Ishikawa (cell line): ENCODE measurements at regions not wholly inside any gene's neighbourhood (a gene's known extent, or its start where the extent isn't known, plus 50 kb on each side); places are given as distances from the start of the nearest gene placed in this dataset.

Source experiments
- CEBPB ChIP-seq: IDR thresholded peaks from 2 replicates; pipeline ENCODE4 v1.6.1; 2012
- CREB1 ChIP-seq: IDR thresholded peaks from 2 replicates; pipeline ENCODE4 v1.6.1; 2012; ENCODE audit warnings: low read depth
- EGR1 ChIP-seq: IDR thresholded peaks from 2 replicates; pipeline ENCODE4 v1.6.1; 2012
- EP300 ChIP-seq: IDR thresholded peaks from 2 replicates; pipeline ENCODE4 v1.6.1; 2012; ENCODE audit warnings: borderline replicate concordance
- FOXM1 ChIP-seq: IDR thresholded peaks from 2 replicates; pipeline ENCODE4 v1.6.1; 2012; ENCODE audit warnings: low read depth, borderline replicate concordance
- MAX ChIP-seq: IDR thresholded peaks from 2 replicates; pipeline ENCODE4 v1.6.1; 2012
- NFIC ChIP-seq: IDR thresholded peaks from 2 replicates; pipeline ENCODE4 v1.6.1; 2012
- RAD21 ChIP-seq: IDR thresholded peaks from 2 replicates; pipeline ENCODE4 v1.6.1; 2012; ENCODE audit warnings: low read depth
- REST ChIP-seq: IDR thresholded peaks from 2 replicates; pipeline ENCODE4 v1.6.1; 2012; ENCODE audit warnings: low read depth, mild to moderate bottlenecking
- TAF1 ChIP-seq: IDR thresholded peaks from 2 replicates; pipeline ENCODE4 v1.6.1; 2012; ENCODE audit warnings: low read depth, mild to moderate bottlenecking
- TCF12 ChIP-seq: IDR thresholded peaks from 2 replicates; pipeline ENCODE4 v1.6.1; 2012; ENCODE audit warnings: low read depth
- TEAD4 ChIP-seq: IDR thresholded peaks from 2 replicates; pipeline ENCODE4 v1.6.1; 2012
- USF1 ChIP-seq: IDR thresholded peaks from 2 replicates; pipeline ENCODE4 v1.6.1; 2012
- YY1 ChIP-seq: IDR thresholded peaks from 2 replicates; pipeline ENCODE4 v1.6.1; 2012; ENCODE audit warnings: low read depth
- ZBTB7A ChIP-seq: IDR thresholded peaks from 2 replicates; pipeline ENCODE4 v1.6.1; 2012; ENCODE audit warnings: low read depth

- TF ChIP-seq TAF1 (no peak), CEBPB (no peak)
These were observed 195.2 kb upstream of the POU3F1 start for GRCh38 chr1:38241594-38242334.

GRCh38 chr1:38240618-38241017 is 194.0 kb upstream of the POU3F1 start:
- TF ChIP-seq CREB1 (no peak), TEAD4 (no peak), EGR1 (no peak), REST (no peak), ZBTB7A (no peak), MAX (no peak), YY1 (no peak), TAF1 (no peak), EP300 (no peak), RAD21 (no peak), USF1 (no peak), TCF12 (no peak), FOXM1 (no peak), CEBPB (no peak), NFIC (no peak)

GRCh38 chr1:38239258-38239835 is 192.8 kb upstream of the POU3F1 start:
- TF ChIP-seq TEAD4: no peak
- no peak for TF ChIP-seq RAD21
- TF ChIP-seq TCF12: no peak
- TF ChIP-seq NFIC: no peak
- no peak for TF ChIP-seq CREB1
- no peak for TF ChIP-seq TAF1
- no peak for TF ChIP-seq USF1
- no peak for TF ChIP-seq EP300
- TF ChIP-seq REST: no peak
- no peak for TF ChIP-seq YY1
- no peak for TF ChIP-seq MAX
- no peak for TF ChIP-seq CEBPB
- TF ChIP-seq ZBTB7A: no peak
- no peak for TF ChIP-seq FOXM1
- no peak for TF ChIP-seq EGR1

GRCh38 chr1:38238294-38238693 is 191.7 kb upstream of the POU3F1 start:
- TF ChIP-seq EGR1 (no peak), CREB1 (no peak), MAX (no peak), USF1 (no peak), YY1 (no peak), CEBPB (no peak), RAD21 (no peak), TAF1 (no peak), REST (no peak), FOXM1 (no peak), NFIC (no peak), ZBTB7A (no peak), TCF12 (no peak), EP300 (no peak)
